D721Med (cell line): ENCODE measurements at regions not wholly inside any gene's neighbourhood (a gene's known extent, or its start where the extent isn't known, plus 50 kb on each side); places are given as distances from the start of the nearest gene placed in this dataset.

Experiments used
- DNase-seq: peaks from one replicate; pipeline ENCODE4 v3.0.0; 2011; ENCODE audit warnings: low spot score; ENCODE audit not compliant: insufficient read length
- FAIRE-seq: peaks from 2 replicates; lab custom pipeline; 2011; peaks lifted over from hg19 to GRCh38; lab: Jason Lieb, UNC
- CTCF ChIP-seq: IDR thresholded peaks from 2 replicates; pipeline ENCODE4 v1.5.1; 2012; ENCODE audit warnings: mild to moderate bottlenecking, control low read depth; ENCODE audit not compliant: insufficient read depth; ENCODE audit errors: missing control alignments

GRCh38 chr21:25341981-25342380 lies 265.3 kb downstream of the MRPL39 start:
- TF ChIP-seq CTCF: no peak
- DNase-seq: no peak
- FAIRE-seq: no peak

GRCh38 chr21:25338415-25338814 lies 268.9 kb downstream of the MRPL39 start:
- TF ChIP-seq CTCF: no peak
- FAIRE-seq (no peak), DNase-seq (no peak)

GRCh38 chr21:25334046-25334730 lies 273.1 kb downstream of the MRPL39 start:
- FAIRE-seq (no peak), DNase-seq (no peak)
- TF ChIP-seq CTCF: no peak

GRCh38 chr21:25331286-25331685 lies 276.0 kb downstream of the MRPL39 start:
- TF ChIP-seq CTCF: no peak
- DNase-seq (no peak), FAIRE-seq (no peak)

- FAIRE-seq (no peak), DNase-seq (no peak)
- TF ChIP-seq CTCF: no peak
These were observed 277.0 kb downstream of the MRPL39 start for GRCh38 chr21:25330266-25330665.

GRCh38 chr21:25329227-25329825 lies 278.0 kb downstream of the MRPL39 start:
- DNase-seq: no peak
- no peak for TF ChIP-seq CTCF
- FAIRE-seq: no peak

GRCh38 chr21:25328736-25329135 lies 278.5 kb downstream of the MRPL39 start:
- no peak for FAIRE-seq
- TF ChIP-seq CTCF: no peak
- no peak for DNase-seq
